ENCODE measurements at regions not wholly inside any gene's neighbourhood (a gene's known extent, or its start where the extent isn't known, plus 50 kb on each side); places are given as distances from the start of the nearest gene placed in this dataset.

DNA sequence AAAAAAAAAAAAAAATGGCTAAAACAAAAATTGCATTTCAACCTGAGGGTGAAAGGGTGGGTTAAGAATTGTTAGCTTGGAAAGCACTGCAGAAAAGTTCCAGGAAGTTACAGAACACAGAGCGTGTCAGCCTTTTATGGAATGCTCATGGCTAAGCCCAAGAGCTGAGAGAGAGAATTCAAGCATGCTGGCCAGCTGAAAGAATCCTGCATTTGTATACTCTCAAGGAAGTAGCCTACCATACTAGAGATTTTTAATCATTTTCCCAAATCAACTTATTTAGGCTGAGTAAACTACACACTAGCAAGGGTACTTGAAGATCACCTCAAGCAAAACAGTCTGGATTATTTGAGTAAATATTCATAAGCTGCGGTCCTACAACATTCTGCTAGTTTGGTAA is 153.9 kb downstream of the KCNJ2 start:
- H3K27ac Mint-ChIP-seq, result no peak overlapping the region
- H3K4me3 Mint-ChIP-seq, result no peak overlapping the region
- H3K9me3 Mint-ChIP-seq, result no peaks in the 10 kb centered on the region
- no peak for DNase-seq (ENCODE audit: low spot score)
- ChIA-PET POLR2A (interaction anchor here (0.7 kb wide), 1 partner anchor 10 kb away, joined by 3 read pairs; no protein-coding TSS in a partner anchor), CTCF (no interaction called here)
- H3K27me3 Mint-ChIP-seq (ENCODE audit: low read depth), result no peaks in the 10 kb centered on the region
- TF ChIP-seq ZNF263 (CRISPR knock-in tag; IDR thresholded peaks at IDR 0.05; ENCODE audit: low read depth) (no peak), OVOL2 (CRISPR knock-in tag; IDR thresholded peaks at IDR 0.05; ENCODE audit: borderline replicate concordance) (no peak), ARID4B (CRISPR knock-in tag; IDR thresholded peaks at IDR 0.05; ENCODE audit: borderline replicate concordance) (no peak), CTCF (IDR thresholded peaks at IDR 0.05) (no peak), ZNF425 (CRISPR knock-in tag; conservative IDR thresholded peaks at IDR 0.05) (no peak), SMAD4 (CRISPR knock-in tag; IDR thresholded peaks at IDR 0.05) (no peak), SP1 (CRISPR knock-in tag; conservative IDR thresholded peaks at IDR 0.05) (no peak), EMX1 (CRISPR knock-in tag; IDR thresholded peaks at IDR 0.05) (no peak), CREM (CRISPR knock-in tag; IDR thresholded peaks at IDR 0.05) (no peak), ZNF121 (CRISPR knock-in tag; IDR thresholded peaks at IDR 0.05) (no peak), USF1 (CRISPR knock-in tag; IDR thresholded peaks at IDR 0.05) (no peak), CDX4 (CRISPR knock-in tag; IDR thresholded peaks at IDR 0.05; ENCODE audit: borderline replicate concordance) (no peak), ZNF416 (CRISPR knock-in tag; IDR thresholded peaks at IDR 0.05) (no peak), CREB1 (CRISPR knock-in tag; IDR thresholded peaks at IDR 0.05) (no peak)
- TF ChIP-seq, protein P1, sequence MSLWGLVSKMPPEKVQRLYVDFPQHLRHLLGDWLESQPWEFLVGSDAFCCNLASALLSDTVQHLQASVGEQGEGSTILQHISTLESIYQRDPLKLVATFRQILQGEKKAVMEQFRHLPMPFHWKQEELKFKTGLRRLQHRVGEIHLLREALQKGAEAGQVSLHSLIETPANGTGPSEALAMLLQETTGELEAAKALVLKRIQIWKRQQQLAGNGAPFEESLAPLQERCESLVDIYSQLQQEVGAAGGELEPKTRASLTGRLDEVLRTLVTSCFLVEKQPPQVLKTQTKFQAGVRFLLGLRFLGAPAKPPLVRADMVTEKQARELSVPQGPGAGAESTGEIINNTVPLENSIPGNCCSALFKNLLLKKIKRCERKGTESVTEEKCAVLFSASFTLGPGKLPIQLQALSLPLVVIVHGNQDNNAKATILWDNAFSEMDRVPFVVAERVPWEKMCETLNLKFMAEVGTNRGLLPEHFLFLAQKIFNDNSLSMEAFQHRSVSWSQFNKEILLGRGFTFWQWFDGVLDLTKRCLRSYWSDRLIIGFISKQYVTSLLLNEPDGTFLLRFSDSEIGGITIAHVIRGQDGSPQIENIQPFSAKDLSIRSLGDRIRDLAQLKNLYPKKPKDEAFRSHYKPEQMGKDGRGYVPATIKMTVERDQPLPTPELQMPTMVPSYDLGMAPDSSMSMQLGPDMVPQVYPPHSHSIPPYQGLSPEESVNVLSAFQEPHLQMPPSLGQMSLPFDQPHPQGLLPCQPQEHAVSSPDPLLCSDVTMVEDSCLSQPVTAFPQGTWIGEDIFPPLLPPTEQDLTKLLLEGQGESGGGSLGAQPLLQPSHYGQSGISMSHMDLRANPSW (CRISPR knock-in tag; conservative IDR thresholded peaks at IDR 0.05; ENCODE audit: low read depth), result no peak
- H3K36me3 Mint-ChIP-seq, result no peaks in the 10 kb centered on the region
- ATAC-seq, result no peak
- H3K4me1 Mint-ChIP-seq, result peaks cover 10% of the 10 kb centered on the region
